Keratinocyte (primary cell): ENCODE measurements at regions not wholly inside any gene's neighbourhood (a gene's known extent, or its start where the extent isn't known, plus 50 kb on each side); places are given as distances from the start of the nearest gene placed in this dataset.

ENCODE experiments used
- DNase-seq: peaks from one replicate; pipeline ENCODE4 v3.0.0-alpha.2; 2011; ENCODE audit warnings: low read depth, missing footprints, low spot score
- FAIRE-seq: peaks from 2 replicates; lab custom pipeline; 2011; peaks lifted over from hg19 to GRCh38; lab: Jason Lieb, UNC
- H2AFZ ChIP-seq: 2 replicates; pipeline ENCODE4 v1.6.0; 2012; ENCODE audit warnings: low read length, control low read depth, inconsistent platforms; ENCODE audit not compliant: control insufficient read depth
- H3K27ac ChIP-seq: 2 replicates; pipeline ENCODE4 v1.5.1; 2011; ENCODE audit warnings: low read length; ENCODE audit not compliant: control insufficient read depth, insufficient read depth
- H3K27me3 ChIP-seq: 3 replicates; pipeline ENCODE4 v1.6.0; 2011; ENCODE audit warnings: low read length; ENCODE audit not compliant: control insufficient read depth, insufficient read depth; ENCODE audit errors: extremely low read depth
- H3K36me3 ChIP-seq, 2 experiments: 2 replicates in 1 of 2; 3 replicates in 1 of 2; pipeline ENCODE4 v1.5.1; 2011; ENCODE audit warnings: low read length in 2 of 2, mild to moderate bottlenecking in 1 of 2; ENCODE audit not compliant: control insufficient read depth in 2 of 2, insufficient read depth in 2 of 2; ENCODE audit errors: extremely low read depth in 1 of 2
- H3K4me1 ChIP-seq: 3 replicates; pipeline ENCODE4 v1.5.1; 2011; ENCODE audit warnings: low read length; ENCODE audit not compliant: control insufficient read depth, insufficient read depth; ENCODE audit errors: extremely low read depth
- H3K4me2 ChIP-seq: 3 replicates; pipeline ENCODE4 v1.6.0; 2011; ENCODE audit warnings: low read depth, low read length; ENCODE audit not compliant: control insufficient read depth, insufficient read depth; ENCODE audit errors: extremely low read depth
- H3K4me3 ChIP-seq, 3 experiments: fragments of 200-600 bp in 1 of 3; sonication (generic) in 1 of 3; 2 replicates in 2 of 3; 3 replicates in 1 of 3; pipeline ENCODE4 v1.5.1; 2011 to 2016; ENCODE audit warnings: low read length in 3 of 3, mild to moderate bottlenecking in 3 of 3, control low read depth in 2 of 3, inconsistent platforms in 1 of 3, low read depth in 1 of 3, mixed read lengths in 1 of 3, mixed run types in 1 of 3, moderate library complexity in 1 of 3; ENCODE audit not compliant: control insufficient read depth in 2 of 3, insufficient read depth in 2 of 3; ENCODE audit errors: extremely low read depth in 1 of 3
- H3K79me2 ChIP-seq: 2 replicates; pipeline ENCODE4 v1.6.0; 2012; ENCODE audit warnings: low read length; ENCODE audit not compliant: control insufficient read depth, insufficient read depth
- H3K9ac ChIP-seq: 3 replicates; pipeline ENCODE4 v1.6.0; 2011; ENCODE audit warnings: low read length; ENCODE audit not compliant: control insufficient read depth, insufficient read depth; ENCODE audit errors: extremely low read depth
- H3K9me1 ChIP-seq: 3 replicates; pipeline ENCODE4 v1.6.0; 2011; ENCODE audit warnings: low read length; ENCODE audit not compliant: control insufficient read depth, insufficient read depth; ENCODE audit errors: extremely low read depth
- H3K9me3 ChIP-seq: 2 replicates; pipeline ENCODE4 v1.5.1; 2012; ENCODE audit warnings: low read depth, low read length; ENCODE audit not compliant: control insufficient read depth
- H4K20me1 ChIP-seq: 3 replicates; pipeline ENCODE4 v1.6.0; 2011; ENCODE audit warnings: low read length; ENCODE audit not compliant: control insufficient read depth, insufficient read depth; ENCODE audit errors: extremely low read depth
- CTCF ChIP-seq, 3 experiments: IDR thresholded peaks in 1 of 3; conservative IDR thresholded peaks in 1 of 3; optimal IDR thresholded peaks in 1 of 3; 2 replicates in 2 of 3; 3 replicates in 1 of 3; pipeline versions ENCODE3 to v1.5.1; 2011; ENCODE audit warnings: low read length in 3 of 3, mild to moderate bottlenecking in 3 of 3, moderate library complexity in 2 of 3, control low read depth in 1 of 3, inconsistent platforms in 1 of 3; ENCODE audit not compliant: insufficient read depth in 2 of 3; ENCODE audit errors: extremely low read depth in 1 of 3
- EZH2 ChIP-seq: IDR thresholded peaks from one replicate; pipeline ENCODE4 v1.6.1; 2012; ENCODE audit warnings: inconsistent platforms, mild to moderate bottlenecking, low read length, moderate library complexity
- dilution Hi-C: fragments of 300-500 bp; cut with MboI; formaldehyde crosslinking; loops from one replicate; pipeline ENCODE4 v1.7.0; 2020; ENCODE audit warnings: low sequenced_read_pairs; ENCODE audit not compliant: extremely low pct_ligation_motif_present

- Histone ChIP-seq H3K36me3 (no peaks in the 10 kb centered on the region), H2AFZ (no peak overlapping the region), H3K4me1 (no peaks in the 10 kb centered on the region), H3K79me2 (no peaks in the 10 kb centered on the region), H4K20me1 (no peaks in the 10 kb centered on the region), H3K9me1 (no peaks in the 10 kb centered on the region), H3K27me3 (peaks cover 16% of the 10 kb centered on the region), H3K4me2 (no peak overlapping the region), H3K9me3 (no peaks in the 10 kb centered on the region), H3K4me3 (no peak overlapping the region), H3K27ac (no peak overlapping the region), H3K9ac (no peak overlapping the region)
- no peak for TF ChIP-seq CTCF (optimal IDR thresholded peaks at IDR 0.05 in 1 of 3, IDR thresholded peaks at IDR 0.05 in 1 of 3, conservative IDR thresholded peaks at IDR 0.05 in 1 of 3; ENCODE audit: extremely low read depth in 1 of 3, insufficient read depth in 2 of 3, low read length in 3 of 3)
- TF ChIP-seq EZH2: no peak
- dilution Hi-C loops: no loop called here
- DNase-seq (no peak), FAIRE-seq (no peak)
Measured at GRCh38 chr1:228976316-228976715, 241.0 kb downstream of the RHOU start.

GRCh38 chr1:228977307-228977706 is 242.0 kb downstream of the RHOU start:
- Histone ChIP-seq H3K27ac (no peak overlapping the region), H2AFZ (no peak overlapping the region), H3K9me3 (no peaks in the 10 kb centered on the region), H3K9ac (no peak overlapping the region), H3K9me1 (no peaks in the 10 kb centered on the region), H4K20me1 (no peaks in the 10 kb centered on the region), H3K4me1 (no peaks in the 10 kb centered on the region), H3K36me3 (no peaks in the 10 kb centered on the region), H3K27me3 (peaks cover 16% of the 10 kb centered on the region), H3K4me2 (no peak overlapping the region), H3K4me3 (no peak overlapping the region), H3K79me2 (no peaks in the 10 kb centered on the region)
- no peak for FAIRE-seq
- DNase-seq: no peak
- TF ChIP-seq CTCF (optimal IDR thresholded peaks at IDR 0.05 in 1 of 3, IDR thresholded peaks at IDR 0.05 in 1 of 3, conservative IDR thresholded peaks at IDR 0.05 in 1 of 3; ENCODE audit: extremely low read depth in 1 of 3, insufficient read depth in 2 of 3, low read length in 3 of 3): no peak
- TF ChIP-seq EZH2: no peak
- dilution Hi-C loops: no loop called here
